A673 (cell line): ENCODE measurements at regions not wholly inside any gene's neighbourhood (a gene's known extent, or its start where the extent isn't known, plus 50 kb on each side); places are given as distances from the start of the nearest gene placed in this dataset.

Experiments used
- CTCF ChIP-seq: fragments of 300-800, 200-600 bp; sonication (generic); conservative IDR thresholded peaks from 2 replicates; pipeline ENCODE4 v1.5.1; 2017; ENCODE audit warnings: low read depth, mild to moderate bottlenecking, antibody characterized with exemption, low read length, moderate library complexity, mixed read lengths
- EZH2 ChIP-seq: fragments of 200-600 bp; sonication (generic); IDR thresholded peaks from 2 replicates; pipeline ENCODE4 v1.6.1; 2017; ENCODE audit warnings: borderline replicate concordance, low read depth, mild to moderate bottlenecking, mixed read lengths, antibody characterized with exemption, low read length; ENCODE audit not compliant: poor library complexity, severe bottlenecking

GRCh38 chr5:63690546-63690945 lies 271.7 kb downstream of the HTR1A start:
- no peak for TF ChIP-seq CTCF
- no peak for TF ChIP-seq EZH2
